ENCODE measurements at regions not wholly inside any gene's neighbourhood (a gene's known extent, or its start where the extent isn't known, plus 50 kb on each side); places are given as distances from the start of the nearest gene placed in this dataset.

DNA sequence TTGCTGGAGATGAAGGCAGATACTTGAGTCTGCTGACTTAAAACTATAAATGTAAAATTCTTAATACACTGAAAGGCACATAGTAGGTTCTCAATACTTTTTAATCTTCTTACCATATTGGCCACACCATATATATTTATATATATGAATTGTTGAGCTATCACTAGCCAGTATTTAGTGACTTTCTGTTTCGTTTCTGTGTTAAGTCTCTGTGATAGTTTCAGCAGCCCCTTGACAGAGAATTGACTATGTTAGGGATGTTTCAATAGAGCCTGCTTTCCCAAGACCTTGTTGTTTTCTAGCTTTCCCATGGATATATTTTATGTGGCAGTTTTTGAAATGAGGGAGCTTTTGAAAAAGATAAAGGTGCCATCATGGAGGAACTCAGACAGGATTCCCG, 206.5 kb upstream of the GOT2 start:
- TF ChIP-seq POLR2AphosphoS5 (IDR thresholded peaks at IDR 0.05; ENCODE audit: low read depth, low read length) (no peak), SIN3A (IDR thresholded peaks at IDR 0.05; ENCODE audit: borderline replicate concordance, insufficient read depth, low read length) (no peak), TAF1 (IDR thresholded peaks at IDR 0.05; ENCODE audit: borderline replicate concordance, insufficient read depth, low read length) (no peak), FOXP2 (optimal IDR thresholded peaks at IDR 0.05; ENCODE audit: borderline replicate concordance, extremely low read depth, extremely low read length, insufficient read depth) (no peak)
- TF ChIP-seq, protein P1, sequence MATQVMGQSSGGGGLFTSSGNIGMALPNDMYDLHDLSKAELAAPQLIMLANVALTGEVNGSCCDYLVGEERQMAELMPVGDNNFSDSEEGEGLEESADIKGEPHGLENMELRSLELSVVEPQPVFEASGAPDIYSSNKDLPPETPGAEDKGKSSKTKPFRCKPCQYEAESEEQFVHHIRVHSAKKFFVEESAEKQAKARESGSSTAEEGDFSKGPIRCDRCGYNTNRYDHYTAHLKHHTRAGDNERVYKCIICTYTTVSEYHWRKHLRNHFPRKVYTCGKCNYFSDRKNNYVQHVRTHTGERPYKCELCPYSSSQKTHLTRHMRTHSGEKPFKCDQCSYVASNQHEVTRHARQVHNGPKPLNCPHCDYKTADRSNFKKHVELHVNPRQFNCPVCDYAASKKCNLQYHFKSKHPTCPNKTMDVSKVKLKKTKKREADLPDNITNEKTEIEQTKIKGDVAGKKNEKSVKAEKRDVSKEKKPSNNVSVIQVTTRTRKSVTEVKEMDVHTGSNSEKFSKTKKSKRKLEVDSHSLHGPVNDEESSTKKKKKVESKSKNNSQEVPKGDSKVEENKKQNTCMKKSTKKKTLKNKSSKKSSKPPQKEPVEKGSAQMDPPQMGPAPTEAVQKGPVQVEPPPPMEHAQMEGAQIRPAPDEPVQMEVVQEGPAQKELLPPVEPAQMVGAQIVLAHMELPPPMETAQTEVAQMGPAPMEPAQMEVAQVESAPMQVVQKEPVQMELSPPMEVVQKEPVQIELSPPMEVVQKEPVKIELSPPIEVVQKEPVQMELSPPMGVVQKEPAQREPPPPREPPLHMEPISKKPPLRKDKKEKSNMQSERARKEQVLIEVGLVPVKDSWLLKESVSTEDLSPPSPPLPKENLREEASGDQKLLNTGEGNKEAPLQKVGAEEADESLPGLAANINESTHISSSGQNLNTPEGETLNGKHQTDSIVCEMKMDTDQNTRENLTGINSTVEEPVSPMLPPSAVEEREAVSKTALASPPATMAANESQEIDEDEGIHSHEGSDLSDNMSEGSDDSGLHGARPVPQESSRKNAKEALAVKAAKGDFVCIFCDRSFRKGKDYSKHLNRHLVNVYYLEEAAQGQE (IDR thresholded peaks at IDR 0.05; ENCODE audit: insufficient read depth in 1 of 2, low read depth in 2 of 2, low read length in 2 of 2): no peak

Measured in PFSK-1 (cell line).